Gastroesophageal sphincter (tissue), 3 donors: ENCODE measurements at regions not wholly inside any gene's neighbourhood (a gene's known extent, or its start where the extent isn't known, plus 50 kb on each side); places are given as distances from the start of the nearest gene placed in this dataset.

ENCODE experiments used
- CTCF ChIP-seq, 4 experiments: fragments of 200-600 bp in 2 of 4; fragments of 450-650 bp in 2 of 4; sonication (generic) in 1 of 4; IDR thresholded peaks; one replicate each; pipeline ENCODE4 v1.5.1; 2017 to 2019; ENCODE audit warnings: antibody characterized with exemption in 4 of 4, mild to moderate bottlenecking in 2 of 4, moderate library complexity in 2 of 4
- EP300 ChIP-seq: sonication (generic); formaldehyde crosslinking; IDR thresholded peaks from one replicate; pipeline ENCODE4 v1.6.1; 2017; ENCODE audit warnings: antibody characterized with exemption, mild to moderate bottlenecking
- POLR2A ChIP-seq, 2 donors: fragments of 450-650 bp; IDR thresholded peaks; one replicate each; pipeline ENCODE4 v1.6.1; 2017; ENCODE audit warnings: antibody characterized with exemption in 2 of 2, mild to moderate bottlenecking in 2 of 2, moderate library complexity in 1 of 2
- POLR2AphosphoS5 ChIP-seq: sonication (generic); formaldehyde crosslinking; IDR thresholded peaks from one replicate; pipeline ENCODE4 v1.6.1; 2017; ENCODE audit warnings: antibody characterized with exemption

- TF ChIP-seq CTCF (IDR thresholded peaks at IDR 0.05) = no peak
- TF ChIP-seq EP300 = no peak
- no peak for TF ChIP-seq POLR2A (IDR thresholded peaks at IDR 0.05)
- no peak for TF ChIP-seq POLR2AphosphoS5
These were observed 285.7 kb upstream of the FOXF1 start for GRCh38 chr16:86224629-86225028.
